ENCODE measurements at regions not wholly inside any gene's neighbourhood (a gene's known extent, or its start where the extent isn't known, plus 50 kb on each side); places are given as distances from the start of the nearest gene placed in this dataset.

GRCh38 chr12:77238335-77238734 lies 173.0 kb upstream of the E2F7 start:
- TF ChIP-seq CTCF (conservative IDR thresholded peaks at IDR 0.05; ENCODE audit: low read depth, low read length) (no peak), RFX5 (IDR thresholded peaks at IDR 0.05; ENCODE audit: low read depth, low read length) (no peak), POLR2A (IDR thresholded peaks at IDR 0.05; ENCODE audit: low read depth, low read length) (no peak), USF2 (IDR thresholded peaks at IDR 0.05; ENCODE audit: low read depth, low read length) (no peak), RCOR1 (IDR thresholded peaks at IDR 0.05; ENCODE audit: insufficient replicate concordance, low read length) (no peak), SMC3 (IDR thresholded peaks at IDR 0.05; ENCODE audit: low read depth, low read length) (no peak), BHLHE40 (IDR thresholded peaks at IDR 0.05; ENCODE audit: low read depth, low read length) (no peak)

Measured in IMR-90 (cell line).